Epithelial cell of prostate (primary cell): ENCODE measurements at regions not wholly inside any gene's neighbourhood (a gene's known extent, or its start where the extent isn't known, plus 50 kb on each side); places are given as distances from the start of the nearest gene placed in this dataset.

Experiments used
- DNase-seq: peaks from one replicate; pipeline ENCODE4 v3.0.0-alpha.2; 2011; ENCODE audit warnings: low read depth, low spot score
- H3K27ac ChIP-seq: fragments of 450-650 bp; 2 replicates; pipeline ENCODE4 v1.5.1; 2017; ENCODE audit warnings: mild to moderate bottlenecking

GRCh38 chr4:45131020-45131419 is 404.7 kb upstream of the GNPDA2 start:
- no peak overlapping the region for H3K27ac ChIP-seq
- no peak for DNase-seq

GRCh38 chr4:45122406-45122805 is 396.1 kb upstream of the GNPDA2 start:
- DNase-seq: no peak
- no peak overlapping the region for H3K27ac ChIP-seq

- DNase-seq: no peak
- no peak overlapping the region for H3K27ac ChIP-seq
These were observed 395.1 kb upstream of the GNPDA2 start for GRCh38 chr4:45121426-45121975.

GRCh38 chr4:45120163-45120562 is 393.8 kb upstream of the GNPDA2 start:
- H3K27ac ChIP-seq: no peak overlapping the region
- peak; percentile 16 for DNase-seq

GRCh38 chr4:45119376-45119775 is 393.0 kb upstream of the GNPDA2 start:
- no peak overlapping the region for H3K27ac ChIP-seq
- no peak for DNase-seq

- H3K27ac ChIP-seq: no peak overlapping the region
- DNase-seq: no peak
These were observed 376.4 kb upstream of the GNPDA2 start for GRCh38 chr4:45102716-45103115.

GRCh38 chr4:45100956-45101818 is 374.8 kb upstream of the GNPDA2 start:
- DNase-seq: no peak
- no peak overlapping the region for H3K27ac ChIP-seq

GRCh38 chr4:45099471-45099870 is 373.1 kb upstream of the GNPDA2 start:
- DNase-seq: no peak
- H3K27ac ChIP-seq: no peak overlapping the region

GRCh38 chr4:45094684-45095083 is 368.3 kb upstream of the GNPDA2 start:
- no peak overlapping the region for H3K27ac ChIP-seq
- no peak for DNase-seq

GRCh38 chr4:45082101-45082500 is 355.7 kb upstream of the GNPDA2 start:
- no peak for DNase-seq
- H3K27ac ChIP-seq: no peak overlapping the region

GRCh38 chr4:45079616-45080015 is 353.3 kb upstream of the GNPDA2 start:
- peak; percentile 18 for DNase-seq
- no peak overlapping the region for H3K27ac ChIP-seq

GRCh38 chr4:45078201-45078600 is 351.8 kb upstream of the GNPDA2 start:
- H3K27ac ChIP-seq: no peak overlapping the region
- DNase-seq: peak; percentile 34

GRCh38 chr4:45072981-45073380 is 346.6 kb upstream of the GNPDA2 start:
- DNase-seq: no peak
- H3K27ac ChIP-seq: no peak overlapping the region

GRCh38 chr4:45064741-45065140 is 338.4 kb upstream of the GNPDA2 start:
- no peak overlapping the region for H3K27ac ChIP-seq
- no peak for DNase-seq

- no peak for DNase-seq
- H3K27ac ChIP-seq: no peak overlapping the region
These were observed 337.3 kb upstream of the GNPDA2 start for GRCh38 chr4:45063696-45064095.

- H3K27ac ChIP-seq: no peak overlapping the region
These were observed 336.7 kb upstream of the GNPDA2 start for GRCh38 chr4:45062935-45063545.

GRCh38 chr4:45043911-45044310 is 317.6 kb upstream of the GNPDA2 start:
- no peak overlapping the region for H3K27ac ChIP-seq
- DNase-seq: no peak

More at GRCh38 chr4:45062935-45063545, 336.7 kb upstream of the GNPDA2 start:
- no peak for DNase-seq

- H3K27ac ChIP-seq: no peak overlapping the region
- no peak for DNase-seq
These were observed 310.3 kb upstream of the GNPDA2 start for GRCh38 chr4:45036677-45037076.

GRCh38 chr4:45033676-45034419 is 307.5 kb upstream of the GNPDA2 start:
- no peak overlapping the region for H3K27ac ChIP-seq
- DNase-seq: no peak

GRCh38 chr4:45030059-45030458 is 303.7 kb upstream of the GNPDA2 start:
- DNase-seq: no peak
- H3K27ac ChIP-seq: no peak overlapping the region

GRCh38 chr4:45007508-45007907 is 281.2 kb upstream of the GNPDA2 start:
- no peak for DNase-seq
- no peak overlapping the region for H3K27ac ChIP-seq
